H1 (cell line): ENCODE measurements at regions not wholly inside any gene's neighbourhood (a gene's known extent, or its start where the extent isn't known, plus 50 kb on each side); places are given as distances from the start of the nearest gene placed in this dataset.

Source experiments
- CTCF ChIA-PET: fragments of 300-600 bp; sonication (Branson Sonifier 250); formaldehyde crosslinking; loops from one replicate; lab custom pipeline; 2021; ENCODE audit not compliant: partially characterized antibody; lab: Charles Lee
- POLR2A ChIA-PET: fragments of 300-600 bp; sonication (Branson Sonifier 250); formaldehyde crosslinking; loops from one replicate; lab custom pipeline; 2021; ENCODE audit warnings: inconsistent platforms; ENCODE audit not compliant: partially characterized antibody; lab: Charles Lee
- DNase-seq, 2 experiments: peaks; one replicate each; pipeline versions ENCODE4 v3.0.0 to v3.0.0-alpha.2; 2010 to 2022; ENCODE audit warnings: low spot score in 2 of 2, low read depth in 1 of 2, mixed read lengths in 1 of 2
- FAIRE-seq: peaks from 2 replicates; lab custom pipeline; 2011; peaks lifted over from hg19 to GRCh38; lab: Jason Lieb, UNC
- H2AFZ ChIP-seq: 2 replicates; pipeline ENCODE4 v1.8.1; 2012; ENCODE audit warnings: low read length, inconsistent platforms
- H2AK5ac ChIP-seq: 2 replicates; pipeline ENCODE4 v1.6.1; 2013; ENCODE audit warnings: low read depth, low read length
- H2BK120ac ChIP-seq: replicated peaks from 2 replicates; pipeline ENCODE3; 2013; ENCODE audit warnings: low read depth, low read length, inconsistent platforms
- H2BK12ac ChIP-seq: 2 replicates; pipeline ENCODE4 v1.6.1; 2013; ENCODE audit warnings: low read depth, low read length
- H2BK15ac ChIP-seq: 2 replicates; pipeline ENCODE4 v1.6.1; 2013; ENCODE audit warnings: low read length
- H2BK20ac ChIP-seq: 2 replicates; pipeline ENCODE4 v1.6.1; 2013; ENCODE audit warnings: low read length
- H2BK5ac ChIP-seq: 2 replicates; pipeline ENCODE4 v1.6.1; 2013; ENCODE audit warnings: low read depth, low read length
- H3K14ac ChIP-seq: 2 replicates; pipeline ENCODE4 v1.6.1; 2013; ENCODE audit warnings: inconsistent platforms; ENCODE audit not compliant: insufficient read length
- H3K18ac ChIP-seq: 2 replicates; pipeline ENCODE4 v1.6.1; 2013; ENCODE audit warnings: low read length; ENCODE audit errors: extremely low read depth
- H3K23ac ChIP-seq: 2 replicates; pipeline ENCODE4 v1.6.1; 2013; ENCODE audit warnings: inconsistent platforms; ENCODE audit not compliant: insufficient read length
- H3K23me2 ChIP-seq: 2 replicates; pipeline ENCODE4 v1.6.1; 2013; ENCODE audit warnings: low read depth, low read length
- H3K27ac ChIP-seq: 2 replicates; pipeline ENCODE4 v1.6.1; 2011; ENCODE audit warnings: low read depth, low read length, inconsistent platforms
- H3K27me3 ChIP-seq, 4 experiments: replicated peaks in 1 of 4; 1 replicate in 1 of 4; 2 replicates in 3 of 4; pipeline versions ENCODE4 v1.6.1 to v1.8.1; 2011 to 2013; ENCODE audit warnings: low read length in 3 of 4, mild to moderate bottlenecking in 3 of 4, inconsistent platforms in 2 of 4, mixed read lengths in 2 of 4, moderate library complexity in 1 of 4; ENCODE audit not compliant: control insufficient read depth in 3 of 4, insufficient read depth in 3 of 4; ENCODE audit errors: extremely low read depth in 1 of 4
- H3K36me3 ChIP-seq, 4 experiments: 2 replicates each; pipeline versions ENCODE4 v1.6.1 to v1.8.1; 2011 to 2013; ENCODE audit warnings: mild to moderate bottlenecking in 4 of 4, low read length in 3 of 4, moderate library complexity in 2 of 4, control low read depth in 1 of 4, inconsistent platforms in 1 of 4; ENCODE audit not compliant: insufficient read depth in 4 of 4, control insufficient read depth in 2 of 4
- H3K4ac ChIP-seq: replicated peaks from 2 replicates; pipeline ENCODE3; 2013; ENCODE audit warnings: low read length, low read depth, mixed read lengths, inconsistent platforms; ENCODE audit not compliant: insufficient read length
- H3K4me1 ChIP-seq, 4 experiments: replicated peaks in 1 of 4; 1 replicate in 1 of 4; 2 replicates in 3 of 4; pipeline versions ENCODE4 v1.6.1 to v1.8.1; 2011 to 2013; ENCODE audit warnings: low read length in 3 of 4, inconsistent platforms in 2 of 4, mixed read lengths in 1 of 4; ENCODE audit not compliant: insufficient read depth in 4 of 4, control insufficient read depth in 3 of 4
- H3K4me2 ChIP-seq, 2 experiments: 2 replicates each; pipeline versions ENCODE4 v1.6.1 to v1.8.1; 2011 to 2013; ENCODE audit warnings: low read depth in 2 of 2, low read length in 2 of 2, control low read depth in 1 of 2, inconsistent platforms in 1 of 2, mild to moderate bottlenecking in 1 of 2; ENCODE audit not compliant: insufficient read depth in 1 of 2
- H3K4me3 ChIP-seq, 4 experiments: fragments of 200-600, 300-600 bp in 1 of 4; sonication (generic), shearing (Covaris generic), sonication (Bioruptor Twin) in 1 of 4; 2 replicates each; pipeline versions ENCODE4 v1.5.1 to v1.8.1; 2011 to 2016; ENCODE audit warnings: low read length in 4 of 4, low read depth in 3 of 4, control low read depth in 2 of 4, inconsistent platforms in 2 of 4, mild to moderate bottlenecking in 2 of 4, mixed read lengths in 1 of 4, moderate library complexity in 1 of 4; ENCODE audit not compliant: insufficient read depth in 2 of 4; ENCODE audit errors: extremely low read depth in 1 of 4
- H3K56ac ChIP-seq: replicated peaks from 2 replicates; pipeline ENCODE3; 2013; ENCODE audit warnings: low read depth, mild to moderate bottlenecking, mixed read lengths, low read length, inconsistent platforms; ENCODE audit not compliant: insufficient read length
- H3K79me1 ChIP-seq: 2 replicates; pipeline ENCODE4 v1.6.1; 2013; ENCODE audit warnings: low read depth, low read length, control low read depth
- H3K79me2 ChIP-seq, 2 experiments: 2 replicates each; pipeline versions ENCODE4 v1.6.1 to v1.8.1; 2012 to 2013; ENCODE audit warnings: low read length in 2 of 2, mild to moderate bottlenecking in 2 of 2, inconsistent platforms in 1 of 2; ENCODE audit not compliant: insufficient read depth in 2 of 2, control insufficient read depth in 1 of 2
- H3K9ac ChIP-seq, 4 experiments: replicated peaks in 1 of 4; 1 replicate in 1 of 4; 2 replicates in 3 of 4; pipeline versions ENCODE4 v1.6.1 to v1.8.1; 2011 to 2013; ENCODE audit warnings: low read depth in 3 of 4, low read length in 3 of 4, control low read depth in 2 of 4, mild to moderate bottlenecking in 2 of 4, moderate library complexity in 2 of 4, inconsistent platforms in 1 of 4; ENCODE audit errors: extremely low read depth in 1 of 4
- H3K9me3 ChIP-seq, 2 experiments: 2 replicates each; pipeline versions ENCODE4 v1.6.1 to v1.8.1; 2012 to 2013; ENCODE audit warnings: mild to moderate bottlenecking in 2 of 2, moderate library complexity in 2 of 2, control low read depth in 1 of 2, inconsistent platforms in 1 of 2, low read depth in 1 of 2, low read length in 1 of 2, mixed read lengths in 1 of 2; ENCODE audit not compliant: insufficient read depth in 2 of 2
- H4K20me1 ChIP-seq, 2 experiments: replicated peaks in 1 of 2; 2 replicates each; pipeline versions ENCODE3 to v1.8.1; 2011 to 2013; ENCODE audit warnings: inconsistent platforms in 2 of 2, low read length in 2 of 2, mild to moderate bottlenecking in 1 of 2; ENCODE audit not compliant: insufficient read depth in 2 of 2, control insufficient read depth in 1 of 2
- H4K5ac ChIP-seq: 2 replicates; pipeline ENCODE4 v1.6.1; 2013; ENCODE audit warnings: low read length, low read depth, mixed read lengths, inconsistent platforms; ENCODE audit not compliant: insufficient read length
- H4K8ac ChIP-seq: 2 replicates; pipeline ENCODE4 v1.8.0; 2013; ENCODE audit warnings: mild to moderate bottlenecking, moderate library complexity, low read length, inconsistent platforms; ENCODE audit not compliant: insufficient read depth; ENCODE audit errors: extremely low read depth
- H4K91ac ChIP-seq: replicated peaks from 2 replicates; pipeline ENCODE3; 2013; ENCODE audit warnings: low read length, mixed read lengths, inconsistent platforms; ENCODE audit not compliant: insufficient read length
- BACH1 ChIP-seq: IDR thresholded peaks from 2 replicates; pipeline ENCODE4 v1.6.1; 2012; ENCODE audit warnings: low read length, improper control_type of control experiment
- BCL11A ChIP-seq, 2 experiments: IDR thresholded peaks; one replicate each; pipeline ENCODE4 v1.6.1; 2011; ENCODE audit warnings: low read depth in 2 of 2, low read length in 2 of 2, mild to moderate bottlenecking in 2 of 2
- CREB1 ChIP-seq: IDR thresholded peaks from 2 replicates; pipeline ENCODE4 v1.6.1; 2012; ENCODE audit warnings: inconsistent platforms
- CTCF ChIP-seq, 3 experiments: IDR thresholded peaks; 1 replicate in 2 of 3; 2 replicates in 1 of 3; pipeline versions ENCODE4 v1.5.1 to v1.6.1; 2011; ENCODE audit warnings: low read length in 3 of 3, mild to moderate bottlenecking in 3 of 3, inconsistent platforms in 2 of 3, low read depth in 1 of 3, moderate library complexity in 1 of 3; ENCODE audit not compliant: insufficient read depth in 1 of 3; ENCODE audit errors: control extremely low read depth in 1 of 3
- KDM1A ChIP-seq: fragments of 200-600, 300-600 bp; sonication (generic); IDR thresholded peaks from 2 replicates; pipeline ENCODE4 v1.7.1; 2016; ENCODE audit warnings: mild to moderate bottlenecking, low read length, borderline replicate concordance
- RAD21 ChIP-seq, 2 experiments: IDR thresholded peaks in 1 of 2; conservative IDR thresholded peaks in 1 of 2; 2 replicates each; pipeline ENCODE4 v1.6.1; 2011; ENCODE audit warnings: low read depth in 2 of 2, low read length in 2 of 2, improper control_type of control experiment in 1 of 2, inconsistent platforms in 1 of 2, mild to moderate bottlenecking in 1 of 2, moderate library complexity in 1 of 2
- RBBP5 ChIP-seq: IDR thresholded peaks from 2 replicates; pipeline ENCODE4 v1.7.1; 2012; ENCODE audit warnings: low read depth, mild to moderate bottlenecking, inconsistent platforms, low read length, moderate library complexity, borderline replicate concordance
- SIN3A ChIP-seq, 2 experiments: IDR thresholded peaks in 1 of 2; conservative IDR thresholded peaks in 1 of 2; 2 replicates each; pipeline ENCODE4 v1.6.1; 2011 to 2012; ENCODE audit warnings: low read length in 2 of 2, improper control_type of control experiment in 1 of 2, low read depth in 1 of 2, mild to moderate bottlenecking in 1 of 2
- TEAD4 ChIP-seq: IDR thresholded peaks from 2 replicates; pipeline ENCODE4 v1.6.1; 2012; ENCODE audit warnings: low read depth, low read length, inconsistent platforms, mixed read lengths
- USF2 ChIP-seq: IDR thresholded peaks from 2 replicates; pipeline ENCODE4 v1.6.1; 2011; ENCODE audit warnings: low read length, improper control_type of control experiment
- YY1 ChIP-seq: IDR thresholded peaks from 2 replicates; pipeline ENCODE4 v1.6.1; 2011; ENCODE audit warnings: low read depth, mild to moderate bottlenecking, low read length
- WGBS, 2 experiments: shearing (Covaris generic) in 1 of 2; methylation state at CpG; one replicate each; pipeline versions ENCODE4 v1.1.6 to v1.1.7; 2013 to 2015; ENCODE audit warnings: low lambda C conversion rate in 2 of 2, mixed read lengths in 2 of 2, inconsistent platforms in 1 of 2, low coverage in 1 of 2, missing lambda C conversion rate in 1 of 2; ENCODE audit not compliant: insufficient replicate concordance in 2 of 2, insufficient coverage in 1 of 2, insufficient read length in 1 of 2; ENCODE audit errors: extremely low coverage in 1 of 2, missing lambda C conversion rate in 1 of 2; 5-methylcytosine and 5-hydroxymethylcytosine counted together

GRCh38 chr14:35189422-35189821 is 67.1 kb downstream of the PRORP start:
- Histone ChIP-seq H2AFZ (no peak overlapping the region), H3K18ac (no peak overlapping the region), H2AK5ac (no peak overlapping the region), H3K27ac (no peak overlapping the region), H3K79me2 (no peaks in the 10 kb centered on the region), H2BK12ac (no peak overlapping the region), H2BK20ac (no peak overlapping the region), H3K4me2 (no peak overlapping the region), H3K9ac (no peak overlapping the region), H3K79me1 (no peaks in the 10 kb centered on the region), H2BK15ac (no peak overlapping the region), H2BK5ac (no peak overlapping the region), H4K20me1 (no peaks in the 10 kb centered on the region), H3K4me1 (no peaks in the 10 kb centered on the region), H3K23ac (no peak overlapping the region), H4K91ac (no peak overlapping the region), H3K4me3 (no peak overlapping the region), H4K5ac (no peak overlapping the region), H3K56ac (no peak overlapping the region), H3K36me3 (no peaks in the 10 kb centered on the region), H2BK120ac (no peak overlapping the region), H4K8ac (no peak overlapping the region), H3K23me2 (no peaks in the 10 kb centered on the region), H3K4ac (no peak overlapping the region), H3K9me3 (no peaks in the 10 kb centered on the region), H3K27me3 (no peaks in the 10 kb centered on the region), H3K14ac (no peak overlapping the region)
- 75% methylated on average over 1 of the region's 1 CpG; no CpG with 5 or more reads in 1 of the 2 experiments for WGBS, 2 experiments
- FAIRE-seq (no peak), DNase-seq (no peak)
- ChIA-PET POLR2A (no interaction called here), CTCF (interaction anchor here (0.7 kb wide), 1 partner anchor 25 kb away, joined by 3 read pairs; no protein-coding TSS in a partner anchor)
- TF ChIP-seq BACH1 = no peak
- no peak for TF ChIP-seq CTCF (IDR thresholded peaks at IDR 0.05; ENCODE audit: control extremely low read depth in 1 of 3, insufficient read depth in 1 of 3, low read depth in 1 of 3, low read length in 3 of 3)
- TF ChIP-seq RBBP5 = no peak
- no peak for TF ChIP-seq SIN3A (conservative IDR thresholded peaks at IDR 0.05 in 1 of 2, IDR thresholded peaks at IDR 0.05 in 1 of 2; ENCODE audit: low read depth in 1 of 2, low read length in 2 of 2)
- no peak for TF ChIP-seq USF2
- no peak for TF ChIP-seq YY1
- no peak for TF ChIP-seq KDM1A
- TF ChIP-seq RAD21 (IDR thresholded peaks at IDR 0.05 in 1 of 2, conservative IDR thresholded peaks at IDR 0.05 in 1 of 2; ENCODE audit: low read depth in 2 of 2, low read length in 2 of 2) = no peak
- TF ChIP-seq TEAD4 = no peak
- no peak for TF ChIP-seq BCL11A (IDR thresholded peaks at IDR 0.05; ENCODE audit: low read depth in 2 of 2, low read length in 2 of 2)
- TF ChIP-seq CREB1 = no peak
